Hepatocyte (in vitro differentiated cells): ENCODE measurements at regions not wholly inside any gene's neighbourhood (a gene's known extent, or its start where the extent isn't known, plus 50 kb on each side); places are given as distances from the start of the nearest gene placed in this dataset.

Source experiments
- DNase-seq: peaks from one replicate; pipeline ENCODE4 v3.0.0-alpha.2; 2016; ENCODE audit warnings: low spot score
- H2AFZ ChIP-seq: fragments of 200-600 bp; sonication (generic); 2 replicates; pipeline ENCODE4 v1.6.0; 2016; ENCODE audit warnings: antibody characterized with exemption, mild to moderate bottlenecking
- H3K27ac ChIP-seq: fragments of 200-600 bp; sonication (generic); 2 replicates; pipeline ENCODE4 v1.5.1; 2016; ENCODE audit warnings: mild to moderate bottlenecking
- H3K27me3 ChIP-seq: fragments of 200-600 bp; sonication (generic); 2 replicates; pipeline ENCODE4 v1.6.1; 2016
- H3K36me3 ChIP-seq: fragments of 200-600 bp; sonication (generic); replicated peaks from 2 replicates; pipeline ENCODE4 v1.5.1; 2016; ENCODE audit warnings: low read depth; ENCODE audit not compliant: insufficient read depth
- H3K4me1 ChIP-seq: fragments of 200-600 bp; sonication (generic); 2 replicates; pipeline ENCODE4 v1.5.1; 2016; ENCODE audit warnings: mild to moderate bottlenecking, moderate library complexity; ENCODE audit not compliant: insufficient read depth
- H3K4me2 ChIP-seq: fragments of 200-600 bp; sonication (generic); 2 replicates; pipeline ENCODE4 v1.6.0; 2016
- H3K4me3 ChIP-seq: fragments of 200-600 bp; sonication (generic); 2 replicates; pipeline ENCODE4 v1.5.1; 2016; ENCODE audit warnings: mild to moderate bottlenecking
- H3K79me2 ChIP-seq: fragments of 200-600 bp; sonication (generic); 2 replicates; pipeline ENCODE4 v1.6.0; 2017; ENCODE audit warnings: mild to moderate bottlenecking
- H3K9me2 ChIP-seq: fragments of 200-600 bp; sonication (generic); replicated peaks from 2 replicates; pipeline ENCODE4 v1.6.0; 2017; ENCODE audit warnings: mild to moderate bottlenecking; ENCODE audit not compliant: insufficient read depth
- H3K9me3 ChIP-seq: fragments of 200-600 bp; sonication (generic); 2 replicates; pipeline ENCODE4 v1.5.1; 2016; ENCODE audit warnings: low read depth, mild to moderate bottlenecking
- H4K20me1 ChIP-seq: fragments of 200-600 bp; sonication (generic); 2 replicates; pipeline ENCODE4 v1.6.0; 2016; ENCODE audit warnings: mild to moderate bottlenecking; ENCODE audit not compliant: insufficient read depth, poor library complexity, severe bottlenecking
- CTCF ChIP-seq: fragments of 200-600 bp; sonication (generic); IDR thresholded peaks from 2 replicates; pipeline ENCODE4 v1.5.1; 2016; ENCODE audit warnings: antibody characterized with exemption, mild to moderate bottlenecking; ENCODE audit not compliant: poor library complexity
- EZH2 ChIP-seq: fragments of 200-600 bp; sonication (generic); IDR thresholded peaks from 2 replicates; pipeline ENCODE4 v1.6.1; 2016; ENCODE audit warnings: antibody characterized with exemption, mild to moderate bottlenecking, borderline replicate concordance
- EZH2phosphoT487 ChIP-seq: fragments of 200-600 bp; sonication (generic); IDR thresholded peaks from one replicate; pipeline ENCODE4 v1.6.1; 2018; ENCODE audit warnings: antibody characterized with exemption, mild to moderate bottlenecking, low read depth, moderate library complexity; ENCODE audit not compliant: unreplicated experiment, severe bottlenecking
- WGBS: methylation state at CpG from one replicate; pipeline ENCODE4 v1.1.6; 2016; ENCODE audit warnings: low lambda C conversion rate; ENCODE audit errors: missing lambda C conversion rate; 5-methylcytosine and 5-hydroxymethylcytosine counted together

DNA sequence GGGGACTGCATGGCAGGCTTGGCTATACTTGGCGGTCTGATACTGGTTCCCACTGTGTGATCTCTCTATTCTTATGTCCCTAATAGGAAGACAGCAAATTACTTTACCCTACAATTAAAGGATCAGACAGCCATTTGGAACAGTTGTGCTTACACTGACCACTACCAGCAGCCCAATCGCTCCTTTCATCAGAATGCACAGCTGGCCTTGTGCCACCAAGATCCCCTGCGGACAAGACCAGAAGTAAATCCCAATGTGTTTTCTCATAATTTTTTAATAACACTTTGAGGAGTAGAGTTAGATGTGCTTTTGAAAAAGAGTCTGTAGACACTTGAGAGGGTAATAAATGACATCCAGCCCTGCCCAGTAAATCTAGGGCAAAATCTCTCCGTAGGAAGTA, 297.2 kb upstream of the ZNF32 start:
- H3K9me2 ChIP-seq, result no peaks in the 10 kb centered on the region
- TF ChIP-seq EZH2, result no peak
- no peak for TF ChIP-seq EZH2phosphoT487
- TF ChIP-seq CTCF, result no peak
- no peaks in the 10 kb centered on the region for H3K27me3 ChIP-seq
- peaks cover 9% of the 10 kb centered on the region for H3K4me1 ChIP-seq
- no peaks in the 10 kb centered on the region for H3K9me3 ChIP-seq
- no peak for DNase-seq
- H3K4me3 ChIP-seq, result no peak overlapping the region
- no peaks in the 10 kb centered on the region for H3K79me2 ChIP-seq
- H2AFZ ChIP-seq, result no peak overlapping the region
- H3K27ac ChIP-seq, result no peak overlapping the region
- WGBS, result 90% methylated on average over 4 of the region's 4 CpGs
- H3K36me3 ChIP-seq, result no peaks in the 10 kb centered on the region
- H3K4me2 ChIP-seq, result no peak overlapping the region
- no peaks in the 10 kb centered on the region for H4K20me1 ChIP-seq

- Histone ChIP-seq H2AFZ (no peak overlapping the region), H3K9me2 (no peaks in the 10 kb centered on the region), H3K9me3 (no peaks in the 10 kb centered on the region), H3K4me1 (peaks cover 9% of the 10 kb centered on the region), H3K4me2 (no peak overlapping the region), H3K36me3 (no peaks in the 10 kb centered on the region), H3K27ac (no peak overlapping the region), H3K27me3 (no peaks in the 10 kb centered on the region), H4K20me1 (no peaks in the 10 kb centered on the region), H3K4me3 (no peak overlapping the region), H3K79me2 (no peaks in the 10 kb centered on the region)
- 80% methylated on average over 8 of the region's 8 CpGs for WGBS
- TF ChIP-seq EZH2 (no peak), CTCF (no peak)
- DNase-seq, result no peak
Measured at GRCh38 chr10:43945094-43945730, 296.5 kb upstream of the ZNF32 start.

GRCh38 chr10:43944381-43945093, 295.9 kb upstream of the ZNF32 start:
- no peaks in the 10 kb centered on the region for H3K36me3 ChIP-seq
- H3K4me2 ChIP-seq, result no peak overlapping the region
- H3K27me3 ChIP-seq, result no peaks in the 10 kb centered on the region
- no peaks in the 10 kb centered on the region for H3K9me2 ChIP-seq
- DNase-seq, result no peak
- 68% methylated on average over 5 of the region's 5 CpGs for WGBS
- H3K79me2 ChIP-seq, result no peaks in the 10 kb centered on the region
- H3K4me3 ChIP-seq, result no peak overlapping the region
- no peaks in the 10 kb centered on the region for H4K20me1 ChIP-seq
- H3K9me3 ChIP-seq, result no peaks in the 10 kb centered on the region
- H3K4me1 ChIP-seq, result peaks cover 9% of the 10 kb centered on the region
- H3K27ac ChIP-seq, result no peak overlapping the region
- no peak for TF ChIP-seq CTCF
- no peak for TF ChIP-seq EZH2
- no peak for TF ChIP-seq EZH2phosphoT487
- no peak overlapping the region for H2AFZ ChIP-seq
